Osteoblast (primary cell): ENCODE measurements at regions not wholly inside any gene's neighbourhood (a gene's known extent, or its start where the extent isn't known, plus 50 kb on each side); places are given as distances from the start of the nearest gene placed in this dataset.

Experiments
- DNase-seq: peaks from one replicate; pipeline ENCODE4 v3.0.0; 2011; ENCODE audit warnings: low spot score, mixed read lengths; ENCODE audit not compliant: insufficient read length; ENCODE audit errors: missing footprints
- H2AFZ ChIP-seq: 2 replicates; pipeline ENCODE4 v1.6.0; 2011; ENCODE audit warnings: mild to moderate bottlenecking, low read length
- H3K27ac ChIP-seq: 2 replicates; pipeline ENCODE4 v1.5.1; 2011; ENCODE audit warnings: mild to moderate bottlenecking, low read depth, low read length, moderate library complexity
- H3K27me3 ChIP-seq: 2 replicates; pipeline ENCODE4 v1.6.0; 2012; ENCODE audit warnings: mild to moderate bottlenecking, control low read depth, inconsistent platforms, low read length, moderate library complexity; ENCODE audit not compliant: insufficient read depth
- H3K36me3 ChIP-seq: 2 replicates; pipeline ENCODE4 v1.5.1; 2011; ENCODE audit warnings: mild to moderate bottlenecking, low read length, control low read depth, moderate library complexity; ENCODE audit not compliant: insufficient read depth
- H3K4me1 ChIP-seq: 2 replicates; pipeline ENCODE4 v1.5.1; 2011; ENCODE audit warnings: mild to moderate bottlenecking, low read length, control low read depth, moderate library complexity; ENCODE audit not compliant: insufficient read depth
- H3K4me2 ChIP-seq: 2 replicates; pipeline ENCODE4 v1.6.0; 2011; ENCODE audit warnings: mild to moderate bottlenecking, low read length; ENCODE audit not compliant: insufficient read depth
- H3K4me3 ChIP-seq: fragments of 200-600 bp; sonication (generic); 3 replicates; pipeline ENCODE4 v1.5.1; 2012; ENCODE audit warnings: mild to moderate bottlenecking, low read length, inconsistent platforms; ENCODE audit not compliant: insufficient read depth
- H3K79me2 ChIP-seq: 2 replicates; pipeline ENCODE4 v1.6.0; 2012; ENCODE audit warnings: mild to moderate bottlenecking, low read length, control low read depth, inconsistent platforms; ENCODE audit not compliant: insufficient read depth
- H3K9me3 ChIP-seq: 2 replicates; pipeline ENCODE4 v1.5.1; 2011; ENCODE audit warnings: low read depth, low read length, control low read depth
- H4K20me1 ChIP-seq: 2 replicates; pipeline ENCODE4 v1.6.0; 2012; ENCODE audit warnings: mild to moderate bottlenecking, low read length, control low read depth; ENCODE audit not compliant: insufficient read depth
- CTCF ChIP-seq: IDR thresholded peaks from 2 replicates; pipeline ENCODE4 v1.5.1; 2011; ENCODE audit warnings: mild to moderate bottlenecking, low read depth, low read length, moderate library complexity; ENCODE audit errors: extremely low read depth

- TF ChIP-seq CTCF = no peak
- no peak overlapping the region for H3K4me3 ChIP-seq
- no peaks in the 10 kb centered on the region for H3K79me2 ChIP-seq
- no peak overlapping the region for H3K27ac ChIP-seq
- DNase-seq = no peak
- H3K27me3 ChIP-seq = no peaks in the 10 kb centered on the region
- H3K4me1 ChIP-seq = peaks cover 36% of the 10 kb centered on the region
- no peaks in the 10 kb centered on the region for H4K20me1 ChIP-seq
- no peak overlapping the region for H3K4me2 ChIP-seq
- no peaks in the 10 kb centered on the region for H3K9me3 ChIP-seq
- H3K36me3 ChIP-seq = no peaks in the 10 kb centered on the region
- H2AFZ ChIP-seq = no peak overlapping the region
These were observed 102.3 kb upstream of the CPEB4 start for GRCh38 chr5:173785866-173786265.

GRCh38 chr5:173786286-173787187 is 101.6 kb upstream of the CPEB4 start:
- Histone ChIP-seq H2AFZ (no peak overlapping the region), H3K27ac (no peak overlapping the region), H3K4me2 (no peak overlapping the region), H3K36me3 (no peaks in the 10 kb centered on the region), H3K27me3 (no peaks in the 10 kb centered on the region), H3K4me1 (peaks cover 30% of the 10 kb centered on the region), H4K20me1 (no peaks in the 10 kb centered on the region), H3K9me3 (no peaks in the 10 kb centered on the region), H3K79me2 (no peaks in the 10 kb centered on the region), H3K4me3 (no peak overlapping the region)
- no peak for TF ChIP-seq CTCF
- DNase-seq = peak; percentile 14

GRCh38 chr5:173789031-173789920 is 98.9 kb upstream of the CPEB4 start:
- Histone ChIP-seq H4K20me1 (no peaks in the 10 kb centered on the region), H2AFZ (no peak overlapping the region), H3K27ac (peak overlapping the region; percentile 49), H3K9me3 (no peaks in the 10 kb centered on the region), H3K79me2 (no peaks in the 10 kb centered on the region), H3K4me2 (peak overlapping the region; percentile 21), H3K36me3 (no peaks in the 10 kb centered on the region), H3K27me3 (no peaks in the 10 kb centered on the region), H3K4me3 (no peak overlapping the region), H3K4me1 (peaks cover 20% of the 10 kb centered on the region)
- TF ChIP-seq CTCF = no peak
- peak; percentile 92 for DNase-seq
